Large intestine (tissue), 3 donors: ENCODE measurements at regions not wholly inside any gene's neighbourhood (a gene's known extent, or its start where the extent isn't known, plus 50 kb on each side); places are given as distances from the start of the nearest gene placed in this dataset.
A peak's percentile ranks its signal among the peaks of the same experiment; 100 is the strongest.

Experiments used
- DNase-seq, 2 donors: peaks; one replicate each; pipeline versions ENCODE4 v3.0.0 to v3.0.0-alpha.2; 2013
- H3K27ac ChIP-seq: one replicate; pipeline ENCODE4 v1.5.1; 2013; ENCODE audit warnings: low read length
- H3K27me3 ChIP-seq: 2 replicates; pipeline ENCODE4 v1.6.1; 2013; ENCODE audit warnings: low read length; ENCODE audit not compliant: control insufficient read depth, insufficient read depth
- H3K36me3 ChIP-seq: 2 replicates; pipeline ENCODE4 v1.6.1; 2013; ENCODE audit warnings: low read length; ENCODE audit not compliant: control insufficient read depth, insufficient read depth
- H3K4me1 ChIP-seq: one replicate; pipeline ENCODE4 v1.6.1; 2013; ENCODE audit warnings: low read length; ENCODE audit not compliant: control insufficient read depth, insufficient read depth
- H3K4me3 ChIP-seq: one replicate; pipeline ENCODE4 v1.5.1; 2013; ENCODE audit warnings: low read length
- H3K9me3 ChIP-seq: one replicate; pipeline ENCODE4 v1.6.1; 2013; ENCODE audit warnings: mild to moderate bottlenecking, low read depth, low read length, moderate library complexity; ENCODE audit not compliant: control insufficient read depth
- WGBS: methylation state at CpG from one replicate; pipeline ENCODE4 v1.1.5; 2013; ENCODE audit warnings: low lambda C conversion rate; ENCODE audit not compliant: insufficient coverage; 5-methylcytosine and 5-hydroxymethylcytosine counted together

- 79% methylated on average over 2 of the region's 7 CpGs for whole genome bisulfite sequencing
- H3K4me1 ChIP-seq = no peaks in the 10 kb centered on the region
- H3K27me3 ChIP-seq = no peaks in the 10 kb centered on the region
- no peak overlapping the region for H3K27ac ChIP-seq
- H3K9me3 ChIP-seq = no peaks in the 10 kb centered on the region
- H3K4me3 ChIP-seq = no peak overlapping the region
- peak; percentile 35 to 66 for DNase-seq
- no peaks in the 10 kb centered on the region for H3K36me3 ChIP-seq
Measured at GRCh38 chr1:184329962-184330868, 56.6 kb upstream of the C1orf21 start.

DNA sequence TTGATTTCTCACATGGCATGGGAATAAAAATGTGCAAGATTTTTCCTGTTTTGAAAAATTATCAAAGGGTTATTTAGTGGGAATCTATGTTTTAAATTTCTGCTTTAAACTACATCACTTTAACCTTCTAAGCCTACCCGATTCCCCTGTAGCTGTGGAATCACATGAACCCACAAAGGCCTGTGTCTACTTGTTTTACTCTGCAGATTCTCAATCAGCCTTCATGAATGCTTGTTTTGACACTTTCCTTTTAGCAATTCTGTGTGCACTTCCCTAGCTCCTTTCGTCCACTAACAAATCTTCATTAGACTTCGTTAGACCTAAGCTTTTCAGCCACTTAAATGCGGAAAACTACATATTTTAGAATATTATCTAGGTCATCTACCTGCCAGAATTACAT, 56.0 kb upstream of the C1orf21 start:
- H3K9me3 ChIP-seq = no peaks in the 10 kb centered on the region
- H3K4me1 ChIP-seq = no peaks in the 10 kb centered on the region
- H3K27ac ChIP-seq = no peak overlapping the region
- WGBS = 84% methylated on average over 2 of the region's 4 CpGs
- H3K36me3 ChIP-seq = no peaks in the 10 kb centered on the region
- DNase-seq = no peak
- no peaks in the 10 kb centered on the region for H3K27me3 ChIP-seq
- H3K4me3 ChIP-seq = no peak overlapping the region
